GM13976 (cell line): ENCODE measurements at regions not wholly inside any gene's neighbourhood (a gene's known extent, or its start where the extent isn't known, plus 50 kb on each side); places are given as distances from the start of the nearest gene placed in this dataset.

ENCODE experiments used
- DNase-seq: peaks from one replicate; pipeline ENCODE4 v3.0.0; 2012; ENCODE audit warnings: low spot score
- CTCF ChIP-seq: IDR thresholded peaks from 2 replicates; pipeline ENCODE4 v1.5.1; 2012; ENCODE audit warnings: borderline replicate concordance, mild to moderate bottlenecking; ENCODE audit not compliant: insufficient read depth; ENCODE audit errors: extremely low read depth, missing control alignments, control extremely low read depth
- in situ Hi-C: fragments of 300-500 bp; cut with MboI; formaldehyde crosslinking; loops from one replicate; pipeline ENCODE4 v1.12.0; 2022; ENCODE audit warnings: low sequenced_read_pairs, mixed read lengths, inconsistent platforms; ENCODE audit not compliant: unreplicated experiment

DNA sequence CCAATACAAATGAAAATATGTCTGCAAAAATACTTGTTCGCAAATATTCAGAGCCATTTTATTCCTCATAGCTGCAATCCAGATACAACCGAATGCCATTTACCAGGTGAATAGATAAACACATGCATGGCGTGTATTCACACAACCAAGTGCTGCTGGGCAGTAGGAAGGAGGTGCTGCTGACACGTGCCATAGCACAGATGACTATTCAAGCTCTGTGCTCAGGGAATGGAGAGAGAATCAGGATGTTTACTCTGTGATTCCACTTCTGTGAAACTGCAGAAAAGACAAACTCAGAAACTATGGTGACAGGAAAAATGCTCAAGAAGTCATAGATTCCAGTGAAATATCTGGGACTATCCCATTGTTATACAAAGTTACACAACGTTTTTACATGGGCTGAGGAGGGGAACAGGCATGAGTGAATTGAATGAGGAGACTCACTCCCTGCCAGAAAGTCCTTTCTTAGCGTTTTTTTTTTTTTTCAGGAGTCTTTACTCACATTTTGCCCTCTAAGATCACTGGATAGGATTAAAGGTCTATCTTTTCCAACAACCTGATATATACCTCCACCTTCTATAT, 152.9 kb upstream of the NDN start:
- no peak for DNase-seq
- in situ Hi-C loops = no loop called here
- TF ChIP-seq CTCF = no peak

DNA sequence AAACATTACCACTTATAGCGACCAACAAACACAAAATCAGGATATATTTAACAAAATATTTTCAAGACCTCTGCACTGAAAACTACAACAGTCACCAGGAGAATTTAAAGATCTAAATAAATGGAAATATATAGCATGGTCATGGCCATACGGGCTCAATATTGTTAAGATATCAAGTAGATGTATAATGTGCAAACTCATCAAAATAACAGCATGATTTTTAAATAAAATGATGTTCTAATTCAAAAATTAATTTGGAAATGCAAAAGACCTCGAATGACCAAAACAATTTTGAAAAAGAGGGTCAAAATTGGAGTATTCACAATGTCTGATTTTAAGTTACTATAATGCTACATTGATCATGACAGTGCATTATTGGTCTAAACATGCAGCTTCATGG, 159.1 kb upstream of the NDN start:
- in situ Hi-C loops = no loop called here
- no peak for TF ChIP-seq CTCF
- DNase-seq = no peak

DNA sequence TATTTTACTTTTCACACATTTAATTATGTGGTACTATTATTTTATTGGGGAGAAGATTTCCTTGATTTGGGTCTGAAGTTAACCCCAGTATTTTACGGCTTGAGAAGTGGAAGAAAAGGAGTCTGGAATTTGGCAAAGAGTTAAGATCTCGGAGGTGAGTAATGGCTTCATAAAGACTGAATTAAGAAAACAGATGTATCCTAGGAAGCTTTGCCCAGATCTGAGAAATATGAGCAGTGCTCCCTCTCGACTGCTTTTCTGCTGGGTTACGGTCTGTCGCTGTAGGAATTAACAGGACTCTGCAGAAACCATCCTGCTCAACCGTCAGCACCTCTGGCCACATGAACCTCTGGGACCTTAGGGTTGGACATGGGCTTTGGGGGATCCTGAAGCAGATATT, 163.6 kb upstream of the NDN start:
- TF ChIP-seq CTCF = no peak
- in situ Hi-C loops = no loop called here
- no peak for DNase-seq

DNA sequence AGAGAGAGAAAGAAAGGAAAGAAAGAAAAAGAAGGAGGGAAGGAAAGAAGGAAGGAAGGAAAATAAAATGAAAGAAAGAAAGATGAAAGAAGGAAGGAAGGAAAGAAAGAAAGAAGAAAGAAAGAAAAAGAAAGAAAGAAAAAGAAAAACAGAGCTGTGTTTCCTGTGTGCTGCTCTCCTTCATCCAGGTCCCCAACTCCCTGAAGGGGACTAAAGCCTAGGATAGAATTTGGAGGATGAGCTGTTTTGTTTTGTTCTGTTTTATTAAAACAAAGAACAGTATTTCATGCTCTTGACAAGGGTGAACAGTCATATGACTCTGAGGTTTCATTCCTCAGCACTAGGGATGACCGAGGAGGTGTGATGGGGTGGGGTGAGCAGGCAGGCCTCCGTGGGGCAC, 164.8 kb upstream of the NDN start:
- TF ChIP-seq CTCF = no peak
- DNase-seq = no peak
- in situ Hi-C loops = no loop called here

- DNase-seq = no peak
- in situ Hi-C loops = no loop called here
- no peak for TF ChIP-seq CTCF
Measured at GRCh38 chr15:23853286-23853685, 166.2 kb upstream of the NDN start.

GRCh38 chr15:23854203-23854911, 167.3 kb upstream of the NDN start:
- no peak for DNase-seq
- TF ChIP-seq CTCF = no peak
- in situ Hi-C loops = no loop called here
